Esophagus squamous epithelium (tissue), 5 donors: ENCODE measurements at regions not wholly inside any gene's neighbourhood (a gene's known extent, or its start where the extent isn't known, plus 50 kb on each side); places are given as distances from the start of the nearest gene placed in this dataset.
A peak's percentile ranks its signal among the peaks of the same experiment; 100 is the strongest.

Source experiments
- DNase-seq: peaks from one replicate; lab custom pipeline; 2025; lab: John Stamatoyannopoulos, UW
- H3K27ac ChIP-seq, 4 donors: fragments of 200-600 bp; sonication (generic); one replicate each; pipeline ENCODE4 v1.5.1; 2016 to 2019; ENCODE audit warnings: mild to moderate bottlenecking in 1 of 4
- H3K27me3 ChIP-seq, 4 donors: fragments of 200-600 bp; sonication (generic); 1 replicate in 3 of 4; 2 replicates in 1 of 4; pipeline versions ENCODE4 v1.5.1 to v1.6.0; 2017 to 2021; ENCODE audit warnings: antibody characterized with exemption in 1 of 4
- H3K36me3 ChIP-seq, 3 donors: fragments of 200-600 bp; sonication (generic); one replicate each; pipeline ENCODE4 v1.5.1; 2016 to 2019
- H3K4me1 ChIP-seq, 3 donors: fragments of 200-600 bp; sonication (generic); one replicate each; pipeline ENCODE4 v1.5.1; 2017 to 2019
- H3K4me3 ChIP-seq, 4 donors: fragments of 200-600 bp; sonication (generic); 1 replicate in 3 of 4; 2 replicates in 1 of 4; pipeline ENCODE4 v1.5.1; 2016 to 2019; ENCODE audit warnings: mild to moderate bottlenecking in 2 of 4, moderate library complexity in 1 of 4
- H3K9me3 ChIP-seq, 3 donors: fragments of 200-600 bp; sonication (generic); one replicate each; pipeline ENCODE4 v1.5.1; 2016 to 2019
- POLR2A ChIP-seq, 4 donors: fragments of 450-650 bp; IDR thresholded peaks; one replicate each; pipeline ENCODE4 v1.6.1; 2017; ENCODE audit warnings: antibody characterized with exemption in 4 of 4, mild to moderate bottlenecking in 4 of 4, moderate library complexity in 3 of 4
- WGBS, 2 donors: methylation state at CpG; one replicate each; pipeline ENCODE4 v1.1.5; 2018; 5-methylcytosine and 5-hydroxymethylcytosine counted together
- intact Hi-C: fragments of 100-400 bp; cut with DNase I; formaldehyde crosslinking; loops from one replicate; pipeline ENCODE4 v1.15.0; 2022
- TF ChIP-seq, protein P1 (sequence below), 6 experiments: fragments of 450-650 bp in 4 of 6; fragments of 200-600 bp in 2 of 6; sonication (generic) in 2 of 6; IDR thresholded peaks; one replicate each; pipeline ENCODE4 v1.5.1; 2016 to 2019; ENCODE audit warnings: antibody characterized with exemption in 6 of 6, mild to moderate bottlenecking in 4 of 6, moderate library complexity in 4 of 6
- donor health status: DM: yes; HTN: yes; CAD: no.

DNA sequence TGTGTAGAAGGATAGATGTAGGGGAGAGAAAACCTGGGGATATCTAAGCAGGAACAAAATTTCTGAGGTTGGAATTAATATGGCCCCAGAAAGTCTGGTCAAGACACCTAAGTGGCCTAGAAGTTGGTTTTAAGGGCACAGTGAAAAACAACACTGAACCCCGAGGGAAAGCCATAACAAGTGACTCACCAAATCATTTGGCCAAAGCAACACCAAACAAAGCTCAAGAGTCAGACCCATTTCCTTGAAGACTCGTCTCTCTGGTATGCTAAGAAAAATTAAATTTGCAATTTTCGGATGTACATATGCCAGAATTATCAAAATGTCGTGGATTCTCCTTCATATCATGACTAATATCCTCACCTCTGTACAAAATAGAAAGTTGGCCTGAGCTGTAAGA, 162.9 kb downstream of the SMIM20 start:
- no peak for TF ChIP-seq POLR2A (IDR thresholded peaks at IDR 0.05)
- TF ChIP-seq, protein P1, sequence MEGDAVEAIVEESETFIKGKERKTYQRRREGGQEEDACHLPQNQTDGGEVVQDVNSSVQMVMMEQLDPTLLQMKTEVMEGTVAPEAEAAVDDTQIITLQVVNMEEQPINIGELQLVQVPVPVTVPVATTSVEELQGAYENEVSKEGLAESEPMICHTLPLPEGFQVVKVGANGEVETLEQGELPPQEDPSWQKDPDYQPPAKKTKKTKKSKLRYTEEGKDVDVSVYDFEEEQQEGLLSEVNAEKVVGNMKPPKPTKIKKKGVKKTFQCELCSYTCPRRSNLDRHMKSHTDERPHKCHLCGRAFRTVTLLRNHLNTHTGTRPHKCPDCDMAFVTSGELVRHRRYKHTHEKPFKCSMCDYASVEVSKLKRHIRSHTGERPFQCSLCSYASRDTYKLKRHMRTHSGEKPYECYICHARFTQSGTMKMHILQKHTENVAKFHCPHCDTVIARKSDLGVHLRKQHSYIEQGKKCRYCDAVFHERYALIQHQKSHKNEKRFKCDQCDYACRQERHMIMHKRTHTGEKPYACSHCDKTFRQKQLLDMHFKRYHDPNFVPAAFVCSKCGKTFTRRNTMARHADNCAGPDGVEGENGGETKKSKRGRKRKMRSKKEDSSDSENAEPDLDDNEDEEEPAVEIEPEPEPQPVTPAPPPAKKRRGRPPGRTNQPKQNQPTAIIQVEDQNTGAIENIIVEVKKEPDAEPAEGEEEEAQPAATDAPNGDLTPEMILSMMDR (IDR thresholded peaks at IDR 0.05) = no peak
- Histone ChIP-seq H3K4me1 (peaks cover 6 to 38% (median 14%) of the 10 kb centered on the region in 3 donors), H3K27ac (peak overlapping the region in 2 of 4 donors; percentile 29 to 44), H3K4me3 (no peak overlapping the region), H3K27me3 (peaks cover 0 to 35% (median 0%) of the 10 kb centered on the region in 4 donors), H3K36me3 (no peaks in the 10 kb centered on the region), H3K9me3 (peaks cover 0 to 10% (median 9%) of the 10 kb centered on the region in 3 donors)
- no peak for DNase-seq
- 39 to 55% methylated on average over 4 of the region's 4 CpGs for WGBS, 2 donors
- intact Hi-C loops = no loop called here

DNA sequence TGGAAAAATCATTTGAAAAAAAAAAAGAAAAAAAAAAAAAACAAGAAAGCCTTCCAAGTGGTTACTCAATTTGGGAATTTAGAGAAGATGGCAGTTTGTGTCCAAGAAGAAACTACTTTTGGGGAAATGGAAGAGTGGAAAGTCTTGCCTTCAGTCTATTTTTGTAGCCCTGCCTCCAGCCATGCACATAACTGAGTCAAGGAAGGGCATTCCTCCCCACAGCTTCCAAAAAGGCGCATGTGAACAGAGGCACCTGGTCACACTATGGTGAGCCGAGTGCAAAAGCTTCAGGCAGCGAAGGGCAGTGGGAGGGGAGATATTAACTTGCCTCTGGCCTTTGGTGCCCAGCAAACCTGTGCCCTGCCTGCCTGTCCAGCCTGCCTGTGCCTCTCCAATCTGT, 163.7 kb downstream of the SMIM20 start:
- intact Hi-C loops = no loop called here
- WGBS, 2 donors = 81 to 100% methylated on average over 3 of the region's 3 CpGs
- H3K4me1 ChIP-seq = peaks cover 6 to 46% (median 19%) of the 10 kb centered on the region in 3 donors

DNA sequence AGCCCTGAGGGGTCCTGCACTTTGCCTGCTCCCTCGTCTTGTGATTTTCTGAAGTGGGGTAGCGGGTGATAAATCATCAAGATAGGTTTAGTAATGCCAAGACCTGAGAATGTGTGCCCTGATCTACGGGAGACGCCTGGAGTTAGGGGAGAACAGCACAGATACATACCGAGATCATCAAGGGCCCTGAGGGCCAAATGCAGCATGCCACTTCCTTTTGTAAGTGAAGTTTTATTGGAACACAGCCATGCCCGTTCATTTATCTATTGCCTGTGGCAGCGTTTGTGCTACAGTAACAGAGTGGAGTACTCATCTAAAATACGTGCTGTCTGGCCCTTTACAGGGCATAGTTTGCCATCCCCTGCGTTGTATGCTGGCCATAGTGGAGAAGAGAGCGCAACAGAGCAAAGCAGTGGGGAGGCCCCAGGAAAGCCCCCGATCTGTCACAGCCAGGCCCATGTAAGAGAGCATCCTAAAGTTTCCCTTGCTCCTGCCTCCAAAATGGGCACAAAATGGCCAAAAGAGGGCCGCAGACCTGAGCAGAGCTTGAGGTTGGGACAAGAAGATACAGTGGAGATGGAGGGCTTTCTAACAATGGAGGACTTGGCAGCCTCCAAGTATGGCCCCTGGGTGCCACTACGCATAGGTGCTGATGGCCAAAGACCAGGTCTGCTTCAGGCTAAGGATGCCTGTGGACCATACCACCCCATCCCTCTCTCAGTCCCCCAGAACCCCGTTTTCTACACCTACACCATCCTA, 167.0 kb downstream of the SMIM20 start:
- Histone ChIP-seq H3K27ac (peak overlapping the region in 1 of 4 donors; percentile 43), H3K4me3 (no peak overlapping the region), H3K27me3 (peaks cover 0 to 58% (median 0%) of the 10 kb centered on the region in 4 donors), H3K9me3 (peaks cover 0 to 10% (median 9%) of the 10 kb centered on the region in 3 donors), H3K36me3 (no peaks in the 10 kb centered on the region), H3K4me1 (peaks cover 0 to 31% (median 29%) of the 10 kb centered on the region in 3 donors)
- intact Hi-C loops = loop anchor here (10.0 kb wide), 1 partner anchor 244 kb away; the partner anchor contains the start of gene RBPJ
- no peak for DNase-seq
- no peak for TF ChIP-seq POLR2A (IDR thresholded peaks at IDR 0.05)
- TF ChIP-seq, protein P1 (IDR thresholded peaks at IDR 0.05) = no peak
- 62 to 67% methylated on average over 12 to 14 of the region's 14 CpGs for WGBS, 2 donors

More for the DNA sequence above, 163.7 kb downstream of the SMIM20 start:
- no peak for DNase-seq
- H3K4me3 ChIP-seq = no peak overlapping the region
- TF ChIP-seq POLR2A (IDR thresholded peaks at IDR 0.05) = no peak
- TF ChIP-seq, protein P1 (IDR thresholded peaks at IDR 0.05) = no peak
- H3K27ac ChIP-seq = peak overlapping the region in 2 of 4 donors; percentile 18 to 29
- peaks cover 0 to 10% (median 9%) of the 10 kb centered on the region in 3 donors for H3K9me3 ChIP-seq
- peaks cover 0 to 35% (median 0%) of the 10 kb centered on the region in 4 donors for H3K27me3 ChIP-seq
- no peaks in the 10 kb centered on the region for H3K36me3 ChIP-seq

DNA sequence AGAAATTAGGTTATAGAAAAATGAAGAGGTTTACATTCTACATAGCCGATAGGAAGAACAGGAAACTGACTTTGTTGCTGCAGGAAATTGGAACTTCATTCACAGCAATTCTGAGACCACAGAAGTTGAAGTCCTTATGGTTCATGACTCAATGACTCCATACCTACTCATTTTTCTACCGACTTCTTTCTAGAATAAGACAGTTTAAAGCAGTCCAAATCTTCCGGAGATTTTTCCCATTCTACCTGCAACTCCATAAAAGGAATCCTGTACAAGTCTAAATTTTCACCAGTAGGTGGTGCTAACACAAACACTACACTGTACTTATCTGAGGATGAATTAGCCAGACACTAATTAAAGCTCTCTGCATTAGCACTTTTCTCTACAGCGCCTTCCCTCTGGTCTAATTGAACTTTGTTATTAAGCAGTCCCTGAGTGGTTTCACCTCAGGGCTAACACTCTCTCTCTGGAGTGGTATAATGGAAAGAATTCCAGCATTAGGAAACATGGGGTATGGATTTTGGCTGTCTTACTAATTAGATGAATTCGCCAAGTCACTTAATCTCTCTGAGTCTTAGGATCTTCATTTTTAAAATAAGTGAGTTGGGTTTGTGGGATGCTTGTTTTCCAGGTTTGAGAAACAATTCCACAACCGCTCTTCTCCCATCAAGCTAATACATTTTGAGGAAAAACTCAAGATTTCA, 167.9 kb downstream of the SMIM20 start:
- 35 to 42% methylated on average over 6 of the region's 6 CpGs for WGBS, 2 donors
- Histone ChIP-seq H3K4me3 (no peak overlapping the region), H3K36me3 (no peaks in the 10 kb centered on the region), H3K4me1 (peaks cover 0 to 39% (median 30%) of the 10 kb centered on the region in 3 donors), H3K27me3 (peaks cover 0 to 67% (median 0%) of the 10 kb centered on the region in 4 donors), H3K9me3 (peaks cover 0 to 3% (median 3%) of the 10 kb centered on the region in 3 donors), H3K27ac (no peak overlapping the region)
- TF ChIP-seq, protein P1 (IDR thresholded peaks at IDR 0.05) = peak; percentile 48 to 80 (median 67)
- TF ChIP-seq POLR2A (IDR thresholded peaks at IDR 0.05) = no peak
- intact Hi-C loops = loop anchor here (10.0 kb wide), 1 partner anchor 243 kb away; the partner anchor contains the start of gene RBPJ
- no peak for DNase-seq
